K562 (cell line): ENCODE measurements at regions not wholly inside any gene's neighbourhood (a gene's known extent, or its start where the extent isn't known, plus 50 kb on each side); places are given as distances from the start of the nearest gene placed in this dataset.

ENCODE experiments used
- CBX1 ChIP-seq: sonication (generic); IDR thresholded peaks from 2 replicates; pipeline ENCODE4 v1.6.1; 2016; ENCODE audit warnings: antibody characterized with exemption, low read depth, mild to moderate bottlenecking
- CC2D1A ChIP-seq: fragments of 450-650 bp; IDR thresholded peaks from 2 replicates; pipeline ENCODE4 v1.6.1; 2017; ENCODE audit warnings: mild to moderate bottlenecking
- HSF4 ChIP-seq: fragments of 250-450 bp; sonication (Bioruptor Pico); IDR thresholded peaks from 2 replicates; pipeline ENCODE4 v2.1.2; 2022; ENCODE audit warnings: mild to moderate bottlenecking, moderate library complexity, borderline replicate concordance
- JUND ChIP-seq, 2 experiments: IDR thresholded peaks; 2 replicates in 1 of 2; 3 replicates in 1 of 2; pipeline ENCODE4 v1.6.1; 2011; ENCODE audit warnings: borderline replicate concordance in 2 of 2, low read depth in 2 of 2, low read length in 2 of 2, improper control_type of control experiment in 1 of 2, missing biosample characterization in 1 of 2, missing genetic modification characterization in 1 of 2, missing genetic modification reagents in 1 of 2
- L3MBTL2 ChIP-seq: fragments of 450-650 bp; IDR thresholded peaks from 2 replicates; pipeline ENCODE4 v1.6.1; 2016; ENCODE audit warnings: mild to moderate bottlenecking, moderate library complexity
- LARP7 ChIP-seq: fragments of 450-650 bp; IDR thresholded peaks from 2 replicates; pipeline ENCODE4 v1.6.1; 2016
- MGA ChIP-seq: fragments of 450-650 bp; IDR thresholded peaks from 2 replicates; pipeline ENCODE4 v1.6.1; 2016; ENCODE audit warnings: mild to moderate bottlenecking, moderate library complexity
- MITF ChIP-seq: IDR thresholded peaks from 2 replicates; pipeline ENCODE4 v1.6.1; 2014; ENCODE audit warnings: antibody characterized with exemption
- NEUROD1 ChIP-seq: fragments of 150-350 bp; IDR thresholded peaks from 2 replicates; pipeline ENCODE4 v1.6.1; 2014; ENCODE audit warnings: borderline replicate concordance, low read length, low read depth; ENCODE audit not compliant: partially characterized antibody
- PTTG1 ChIP-seq: fragments of 450-650 bp; IDR thresholded peaks from 2 replicates; pipeline ENCODE4 v1.6.1; 2016; ENCODE audit warnings: low read depth, mild to moderate bottlenecking, missing genetic modification characterization, missing compliant biosample characterization
- SMAD1 ChIP-seq: fragments of 150-350 bp; IDR thresholded peaks from 2 replicates; pipeline ENCODE4 v1.6.1; 2014; ENCODE audit warnings: low read length, low read depth; ENCODE audit not compliant: partially characterized antibody
- SREBF1 ChIP-seq: fragments of 150-350 bp; IDR thresholded peaks from 2 replicates; pipeline ENCODE4 v1.6.1; 2014; ENCODE audit warnings: antibody characterized with exemption, low read depth, low read length, borderline replicate concordance
- TARDBP ChIP-seq: fragments of 450-650 bp; IDR thresholded peaks from 2 replicates; pipeline ENCODE4 v1.6.1; 2016
- TGIF2 ChIP-seq: sonication (generic); formaldehyde crosslinking; IDR thresholded peaks from 2 replicates; pipeline ENCODE4 v1.8.1; 2022; ENCODE audit warnings: mild to moderate bottlenecking, missing genetic modification reagents, moderate library complexity
- THAP7 ChIP-seq: fragments of 250-450 bp; sonication (Bioruptor Pico); IDR thresholded peaks from 2 replicates; pipeline ENCODE4 v1.5.0; 2021
- ZNF124 ChIP-seq: sonication (generic); formaldehyde crosslinking; IDR thresholded peaks from 2 replicates; pipeline ENCODE4 v1.8.1; 2022; ENCODE audit warnings: missing genetic modification reagents
- ZNF696 ChIP-seq: fragments of 250-450 bp; sonication (Bioruptor Pico); conservative IDR thresholded peaks from 2 replicates; pipeline ENCODE4 v1.4.0; 2020; ENCODE audit warnings: mild to moderate bottlenecking, moderate library complexity

- TF ChIP-seq MGA (peak; percentile 27; the same call in 1 of the 2 replicates), SREBF1 (no peak), MITF (no peak), CBX1 (no peak), JUND (IDR thresholded peaks at IDR 0.05; ENCODE audit: borderline replicate concordance, low read depth, low read length) (no peak), JUND (tag; IDR thresholded peaks at IDR 0.05; ENCODE audit: borderline replicate concordance, low read depth, low read length) (no peak), TGIF2 (no peak), LARP7 (no peak), CC2D1A (no peak), TARDBP (no peak), ZNF696 (no peak), HSF4 (CRISPR knock-in tag) (no peak), L3MBTL2 (0 out of 2 replicates have a peak, but pooled peaks have one; percentile 40), SMAD1 (peak; percentile 39), PTTG1 (no peak), NEUROD1 (no peak), ZNF124 (CRISPR knock-in tag) (no peak), THAP7 (CRISPR knock-in tag) (no peak)
Measured at GRCh38 chr5:109485030-109485429, 75.3 kb upstream of the PJA2 start (continued).
